ENCODE measurements at regions not wholly inside any gene's neighbourhood (a gene's known extent, or its start where the extent isn't known, plus 50 kb on each side); places are given as distances from the start of the nearest gene placed in this dataset.

- peak in 2 of 3 donors; percentile 25 to 51 for DNase-seq
Observed at GRCh38 chr14:44712024-44712815, 205.1 kb upstream of the FSCB start.

- DNase-seq: peak; percentile 7 to 69 (median 59)
Observed at GRCh38 chr14:44701563-44702263, 194.6 kb upstream of the FSCB start.

- DNase-seq: no peak
Observed at GRCh38 chr14:44700694-44701093, 193.6 kb upstream of the FSCB start.

GRCh38 chr14:44700184-44700583 lies 193.1 kb upstream of the FSCB start:
- peak in 1 of 3 donors; percentile 6 for DNase-seq

- no peak for DNase-seq
Observed at GRCh38 chr14:44699391-44699790, 192.3 kb upstream of the FSCB start.

GRCh38 chr14:44669496-44669895 lies 162.4 kb upstream of the FSCB start:
- no peak for DNase-seq

GRCh38 chr14:44663136-44663535 lies 156.1 kb upstream of the FSCB start:
- no peak for DNase-seq

GRCh38 chr14:44662250-44662891 lies 155.3 kb upstream of the FSCB start:
- DNase-seq: no peak

GRCh38 chr14:44658389-44658696 lies 151.3 kb upstream of the FSCB start:
- DNase-seq: no peak

GRCh38 chr14:44657696-44658388 lies 150.8 kb upstream of the FSCB start:
- peak; percentile 22 to 71 (median 48) for DNase-seq

- no peak for DNase-seq
Observed at GRCh38 chr14:44657203-44657602, 150.1 kb upstream of the FSCB start.

- no peak for DNase-seq
Observed at GRCh38 chr14:44654591-44654990, 147.5 kb upstream of the FSCB start.

- DNase-seq: peak; percentile 14 to 73 (median 49)
Observed at GRCh38 chr14:44653641-44654040, 146.6 kb upstream of the FSCB start.

GRCh38 chr14:44652640-44653039 lies 145.6 kb upstream of the FSCB start:
- DNase-seq: no peak

GRCh38 chr14:44649061-44649460 lies 142.0 kb upstream of the FSCB start:
- DNase-seq: no peak

GRCh38 chr14:44640416-44640815 lies 133.3 kb upstream of the FSCB start:
- no peak for DNase-seq

GRCh38 chr14:44639781-44640385 lies 132.8 kb upstream of the FSCB start:
- DNase-seq: no peak

- no peak for DNase-seq
Observed at GRCh38 chr14:44634692-44635091, 127.6 kb upstream of the FSCB start.

GRCh38 chr14:44626423-44626822 lies 119.3 kb upstream of the FSCB start:
- no peak for DNase-seq

- DNase-seq: no peak
Observed at GRCh38 chr14:44625098-44625497, 118.0 kb upstream of the FSCB start.

- peak in 1 of 3 donors; percentile 45 for DNase-seq
Observed at GRCh38 chr14:44620121-44621019, 113.3 kb upstream of the FSCB start.
